Endodermal cell (in vitro differentiated cells): ENCODE measurements at regions not wholly inside any gene's neighbourhood (a gene's known extent, or its start where the extent isn't known, plus 50 kb on each side); places are given as distances from the start of the nearest gene placed in this dataset.

ENCODE experiments used
- DNase-seq: peaks from one replicate; pipeline ENCODE4 v3.0.0-alpha.2; 2017
- H3K27ac ChIP-seq: 2 replicates; pipeline ENCODE4 v1.5.1; 2013; ENCODE audit warnings: mild to moderate bottlenecking, low read depth, low read length, moderate library complexity
- H3K27me3 ChIP-seq: 2 replicates; pipeline ENCODE4 v1.6.1; 2013; ENCODE audit warnings: mild to moderate bottlenecking, low read length, moderate library complexity; ENCODE audit not compliant: insufficient read depth, control insufficient read depth, poor library complexity, severe bottlenecking
- H3K36me3 ChIP-seq: 2 replicates; pipeline ENCODE4 v1.7.0; 2013; ENCODE audit warnings: mild to moderate bottlenecking, low read length, moderate library complexity; ENCODE audit not compliant: control insufficient read depth, insufficient read depth
- H3K4me1 ChIP-seq: one replicate; pipeline ENCODE4 v1.7.0; 2013; ENCODE audit warnings: low read length; ENCODE audit not compliant: control insufficient read depth, insufficient read depth
- H3K4me3 ChIP-seq: 2 replicates; pipeline ENCODE4 v1.5.1; 2013; ENCODE audit warnings: mild to moderate bottlenecking, low read length, moderate library complexity
- H3K9ac ChIP-seq: 2 replicates; pipeline ENCODE4 v1.6.1; 2013; ENCODE audit warnings: mild to moderate bottlenecking, low read length, moderate library complexity; ENCODE audit not compliant: poor library complexity, severe bottlenecking; ENCODE audit errors: extremely low read depth
- H3K9me3 ChIP-seq: 2 replicates; pipeline ENCODE4 v1.6.1; 2013; ENCODE audit warnings: mild to moderate bottlenecking, low read length, moderate library complexity; ENCODE audit not compliant: control insufficient read depth
- H3K27ac Mint-ChIP-seq: 2 replicates; pipeline ENCODE4 v1.8.0; 2020; ENCODE audit warnings: mixed read lengths
- H3K27me3 Mint-ChIP-seq: 2 replicates; pipeline ENCODE4 v1.8.0; 2021; ENCODE audit warnings: mild to moderate bottlenecking, mixed read lengths; ENCODE audit not compliant: insufficient read depth
- H3K36me3 Mint-ChIP-seq: 2 replicates; pipeline ENCODE4 v1.8.0; 2020; ENCODE audit warnings: low read depth, mixed read lengths
- H3K4me1 Mint-ChIP-seq: 2 replicates; pipeline ENCODE4 v1.8.0; 2020; ENCODE audit warnings: mixed read lengths
- H3K4me3 Mint-ChIP-seq: 2 replicates; pipeline ENCODE4 v1.8.0; 2020; ENCODE audit warnings: mild to moderate bottlenecking, moderate library complexity, mixed read lengths
- H3K9me3 Mint-ChIP-seq: 2 replicates; pipeline ENCODE4 v1.8.0; 2020; ENCODE audit warnings: mild to moderate bottlenecking, mixed read lengths
- CTCF ChIP-seq: fragments of 200-600 bp; sonication (generic); conservative IDR thresholded peaks from 2 replicates; pipeline ENCODE4 v1.5.0; 2021; ENCODE audit warnings: antibody characterized with exemption, mild to moderate bottlenecking
- WGBS, 2 experiments: methylation state at CpG; one replicate each; pipeline versions ENCODE4 v1.1.5 to v1.1.7; 2013; ENCODE audit warnings: missing lambda C conversion rate in 2 of 2, mixed read lengths in 1 of 2; ENCODE audit not compliant: insufficient coverage in 1 of 2, insufficient read length in 1 of 2; 5-methylcytosine and 5-hydroxymethylcytosine counted together

DNA sequence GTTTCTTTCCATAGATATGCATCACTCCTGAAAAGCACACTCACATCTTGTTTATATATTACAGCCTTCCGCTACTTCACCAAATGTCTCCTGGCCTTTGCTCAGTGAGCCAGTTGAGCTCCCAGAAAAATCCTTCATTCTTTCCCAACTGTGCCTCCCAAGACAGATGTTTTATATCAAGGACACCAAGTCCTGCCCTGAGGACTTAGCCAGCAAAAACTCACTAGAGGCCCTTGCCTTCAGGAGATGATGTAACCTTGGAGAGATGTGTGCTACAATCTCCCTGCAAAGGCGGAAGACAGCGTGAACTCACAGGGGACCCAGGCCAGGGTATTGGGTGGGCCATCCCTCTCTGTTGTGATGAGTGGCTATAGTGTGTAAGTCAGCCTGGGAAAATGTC is 86.1 kb upstream of the CTAGE1 start:
- Mint-ChIP-seq H3K4me3 (no peak overlapping the region), H3K9me3 (peaks cover 7% of the 10 kb centered on the region), H3K27ac (no peak overlapping the region), H3K4me1 (no peaks in the 10 kb centered on the region), H3K27me3 (no peaks in the 10 kb centered on the region), H3K36me3 (no peaks in the 10 kb centered on the region)
- WGBS, 2 experiments = 71 to 97% methylated on average over 1 to 3 of the region's 3 CpGs
- Histone ChIP-seq H3K4me1 (no peaks in the 10 kb centered on the region), H3K36me3 (no peaks in the 10 kb centered on the region), H3K27ac (no peak overlapping the region), H3K9me3 (no peaks in the 10 kb centered on the region), H3K9ac (no peak overlapping the region), H3K27me3 (no peaks in the 10 kb centered on the region), H3K4me3 (no peak overlapping the region)
- DNase-seq = no peak
- TF ChIP-seq CTCF = no peak

DNA sequence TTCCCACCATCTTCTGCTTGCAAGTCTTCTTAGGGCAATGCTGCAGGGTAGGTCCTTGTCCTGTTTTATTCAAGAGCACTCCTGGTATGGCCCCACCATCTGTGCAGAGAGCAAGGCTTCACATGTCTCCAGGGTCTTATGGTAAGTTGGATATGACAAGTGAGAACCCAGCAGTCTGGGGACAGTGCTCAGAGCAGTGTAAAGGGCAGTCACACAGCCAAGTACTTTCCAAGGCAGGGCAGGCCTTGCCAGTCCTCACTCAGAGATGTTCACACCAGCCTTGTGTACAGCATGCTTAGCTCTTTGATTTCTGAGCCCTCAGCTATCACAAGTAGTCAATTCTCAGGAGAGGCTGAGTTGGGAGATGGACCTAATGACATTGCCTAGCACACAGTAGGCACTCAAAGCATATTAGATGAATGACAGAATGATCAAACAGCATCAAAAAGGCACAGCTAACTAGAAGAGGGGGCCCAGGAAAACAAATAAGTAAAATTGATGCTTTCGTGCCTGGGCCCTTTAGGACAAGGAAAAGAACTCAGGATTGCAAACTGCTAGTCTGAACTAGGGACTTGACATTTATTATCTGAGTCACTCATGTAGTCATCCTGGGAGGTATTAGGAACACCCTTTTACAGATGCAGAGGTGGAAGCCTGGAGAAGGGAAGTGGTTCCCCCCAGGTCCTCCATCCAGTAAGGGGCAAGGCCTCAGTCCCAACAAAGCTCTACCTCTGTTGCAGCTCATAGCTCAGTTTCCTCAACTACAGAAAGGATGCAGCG is 86.7 kb upstream of the CTAGE1 start:
- no peaks in the 10 kb centered on the region for H3K36me3 ChIP-seq
- Mint-ChIP-seq H3K27ac (no peak overlapping the region), H3K4me3 (no peak overlapping the region), H3K9me3 (peaks cover 2% of the 10 kb centered on the region), H3K4me1 (no peaks in the 10 kb centered on the region), H3K36me3 (no peaks in the 10 kb centered on the region), H3K27me3 (no peaks in the 10 kb centered on the region)
- 86 to 92% methylated on average over 2 of the region's 2 CpGs for WGBS, 2 experiments
- H3K4me3 ChIP-seq = no peak overlapping the region
- no peaks in the 10 kb centered on the region for H3K27me3 ChIP-seq
- no peak for TF ChIP-seq CTCF
- H3K9ac ChIP-seq = no peak overlapping the region
- no peaks in the 10 kb centered on the region for H3K9me3 ChIP-seq
- H3K27ac ChIP-seq = no peak overlapping the region
- DNase-seq = no peak
- H3K4me1 ChIP-seq = no peaks in the 10 kb centered on the region

GRCh38 chr18:22505141-22505591 is 87.5 kb upstream of the CTAGE1 start:
- no peaks in the 10 kb centered on the region for H3K36me3 ChIP-seq
- no peaks in the 10 kb centered on the region for H3K4me1 ChIP-seq
- no peaks in the 10 kb centered on the region for H3K27me3 ChIP-seq
- no peak for DNase-seq
- no peak overlapping the region for H3K4me3 ChIP-seq
- no peaks in the 10 kb centered on the region for H3K9me3 ChIP-seq
- H3K4me1 Mint-ChIP-seq = no peaks in the 10 kb centered on the region
- H3K9me3 Mint-ChIP-seq = no peaks in the 10 kb centered on the region
- H3K4me3 Mint-ChIP-seq = no peak overlapping the region
- TF ChIP-seq CTCF = no peak
- no CpG with 5 or more reads among the region's 1 CpG for WGBS, 2 experiments
- no peak overlapping the region for H3K27ac Mint-ChIP-seq
- H3K27ac ChIP-seq = no peak overlapping the region
- no peaks in the 10 kb centered on the region for H3K27me3 Mint-ChIP-seq
- H3K9ac ChIP-seq = no peak overlapping the region
- H3K36me3 Mint-ChIP-seq = no peaks in the 10 kb centered on the region
